Thyroid gland (tissue), 4 donors: ENCODE measurements at regions not wholly inside any gene's neighbourhood (a gene's known extent, or its start where the extent isn't known, plus 50 kb on each side); places are given as distances from the start of the nearest gene placed in this dataset.

ENCODE experiments used
- POLR2A ChIP-seq, 2 donors: fragments of 450-650 bp; IDR thresholded peaks; one replicate each; pipeline ENCODE4 v1.6.1; 2017; ENCODE audit warnings: antibody characterized with exemption in 2 of 2, mild to moderate bottlenecking in 2 of 2, moderate library complexity in 1 of 2
- TF ChIP-seq, protein P1 (sequence below), 6 experiments: fragments of 200-600 bp in 3 of 6; fragments of 450-650 bp in 3 of 6; sonication (generic) in 3 of 6; IDR thresholded peaks; one replicate each; pipeline ENCODE4 v1.5.1; 2016 to 2019; ENCODE audit warnings: antibody characterized with exemption in 6 of 6, mild to moderate bottlenecking in 2 of 6, inconsistent platforms in 1 of 6, moderate library complexity in 1 of 6

GRCh38 chr1:79599257-79599656 lies 592.7 kb upstream of the ADGRL4 start:
- TF ChIP-seq, protein P1, sequence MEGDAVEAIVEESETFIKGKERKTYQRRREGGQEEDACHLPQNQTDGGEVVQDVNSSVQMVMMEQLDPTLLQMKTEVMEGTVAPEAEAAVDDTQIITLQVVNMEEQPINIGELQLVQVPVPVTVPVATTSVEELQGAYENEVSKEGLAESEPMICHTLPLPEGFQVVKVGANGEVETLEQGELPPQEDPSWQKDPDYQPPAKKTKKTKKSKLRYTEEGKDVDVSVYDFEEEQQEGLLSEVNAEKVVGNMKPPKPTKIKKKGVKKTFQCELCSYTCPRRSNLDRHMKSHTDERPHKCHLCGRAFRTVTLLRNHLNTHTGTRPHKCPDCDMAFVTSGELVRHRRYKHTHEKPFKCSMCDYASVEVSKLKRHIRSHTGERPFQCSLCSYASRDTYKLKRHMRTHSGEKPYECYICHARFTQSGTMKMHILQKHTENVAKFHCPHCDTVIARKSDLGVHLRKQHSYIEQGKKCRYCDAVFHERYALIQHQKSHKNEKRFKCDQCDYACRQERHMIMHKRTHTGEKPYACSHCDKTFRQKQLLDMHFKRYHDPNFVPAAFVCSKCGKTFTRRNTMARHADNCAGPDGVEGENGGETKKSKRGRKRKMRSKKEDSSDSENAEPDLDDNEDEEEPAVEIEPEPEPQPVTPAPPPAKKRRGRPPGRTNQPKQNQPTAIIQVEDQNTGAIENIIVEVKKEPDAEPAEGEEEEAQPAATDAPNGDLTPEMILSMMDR (IDR thresholded peaks at IDR 0.05): no peak
- no peak for TF ChIP-seq POLR2A (IDR thresholded peaks at IDR 0.05)
